H9 (cell line): ENCODE measurements at regions not wholly inside any gene's neighbourhood (a gene's known extent, or its start where the extent isn't known, plus 50 kb on each side); places are given as distances from the start of the nearest gene placed in this dataset.
"Not testable (repeated sequence)": the region's sequence is repeated elsewhere in the genome, so short reads cannot be mapped to it uniquely, and the experiment has no call there.

Experiments
- DNase-seq: peaks from one replicate; pipeline ENCODE4 v3.0.0-alpha.2; 2017
- H2AFZ ChIP-seq: one replicate; pipeline ENCODE4 v1.6.1; 2013; ENCODE audit warnings: mild to moderate bottlenecking, low read length, control low read depth, moderate library complexity
- H2AK5ac ChIP-seq: 2 replicates; pipeline ENCODE4 v1.6.1; 2013; ENCODE audit warnings: low read length, control low read depth, mixed read lengths; ENCODE audit not compliant: insufficient read length
- H2BK120ac ChIP-seq: one replicate; pipeline ENCODE4 v1.6.1; 2013; ENCODE audit warnings: low read depth, mild to moderate bottlenecking, low read length, control low read depth, inconsistent platforms; ENCODE audit not compliant: poor library complexity, severe bottlenecking
- H2BK12ac ChIP-seq: 2 replicates; pipeline ENCODE4 v1.6.1; 2013; ENCODE audit warnings: low read length, control low read depth, mixed read lengths, low read depth; ENCODE audit not compliant: insufficient read length
- H2BK15ac ChIP-seq: 2 replicates; pipeline ENCODE4 v1.6.1; 2013; ENCODE audit warnings: low read depth, low read length, control low read depth
- H2BK20ac ChIP-seq: one replicate; pipeline ENCODE4 v1.6.1; 2013; ENCODE audit warnings: low read depth, mild to moderate bottlenecking, low read length, control low read depth, inconsistent platforms; ENCODE audit not compliant: poor library complexity, severe bottlenecking
- H2BK5ac ChIP-seq: 2 replicates; pipeline ENCODE4 v1.6.1; 2013; ENCODE audit warnings: low read length, control low read depth, mixed read lengths; ENCODE audit not compliant: insufficient read length
- H3K14ac ChIP-seq: 2 replicates; pipeline ENCODE4 v1.6.1; 2013; ENCODE audit warnings: low read length, control low read depth; ENCODE audit not compliant: insufficient read depth
- H3K18ac ChIP-seq: 2 replicates; pipeline ENCODE4 v1.6.1; 2013; ENCODE audit warnings: low read depth, mild to moderate bottlenecking, mixed read lengths, low read length, control low read depth; ENCODE audit not compliant: insufficient read length
- H3K23ac ChIP-seq: 2 replicates; pipeline ENCODE4 v1.6.1; 2013; ENCODE audit warnings: low read length, control low read depth, mixed read lengths, low read depth; ENCODE audit not compliant: insufficient read length
- H3K23me2 ChIP-seq: 2 replicates; pipeline ENCODE4 v1.6.1; 2013; ENCODE audit warnings: low read depth, mild to moderate bottlenecking, mixed read lengths, low read length, control low read depth; ENCODE audit not compliant: insufficient read length, poor library complexity, severe bottlenecking
- H3K27ac ChIP-seq: 2 replicates; pipeline ENCODE4 v1.5.1; 2013; ENCODE audit warnings: low read length, control low read depth, mixed read lengths, low read depth; ENCODE audit not compliant: insufficient read length
- H3K27me3 ChIP-seq: 2 replicates; pipeline ENCODE4 v1.6.1; 2013; ENCODE audit warnings: low read length, control low read depth, inconsistent platforms; ENCODE audit not compliant: insufficient read depth
- H3K4ac ChIP-seq: 2 replicates; pipeline ENCODE4 v1.6.1; 2013; ENCODE audit warnings: low read depth, mild to moderate bottlenecking, control low read depth, inconsistent platforms, low read length, moderate library complexity
- H3K4me1 ChIP-seq: 2 replicates; pipeline ENCODE4 v1.6.1; 2013; ENCODE audit warnings: low read length, control low read depth, inconsistent platforms; ENCODE audit not compliant: insufficient read depth
- H3K4me2 ChIP-seq: 2 replicates; pipeline ENCODE4 v1.6.1; 2013; ENCODE audit warnings: low read length, control low read depth, mixed read lengths; ENCODE audit not compliant: insufficient read length, insufficient read depth
- H3K56ac ChIP-seq: 2 replicates; pipeline ENCODE4 v1.6.1; 2013; ENCODE audit warnings: low read depth, mild to moderate bottlenecking, mixed read lengths, low read length, control low read depth; ENCODE audit not compliant: insufficient read length
- H3K79me1 ChIP-seq: 2 replicates; pipeline ENCODE4 v1.6.1; 2013; ENCODE audit warnings: low read depth, mild to moderate bottlenecking, moderate library complexity, low read length, control low read depth, inconsistent platforms; ENCODE audit not compliant: insufficient read depth, poor library complexity, severe bottlenecking
- H3K79me2 ChIP-seq: 2 replicates; pipeline ENCODE4 v1.6.1; 2013; ENCODE audit warnings: low read length, control low read depth, inconsistent platforms; ENCODE audit not compliant: insufficient read depth
- H3K9ac ChIP-seq: 2 replicates; pipeline ENCODE4 v1.6.1; 2013; ENCODE audit warnings: low read length, control low read depth, mixed read lengths; ENCODE audit not compliant: insufficient read length; ENCODE audit errors: extremely low read depth
- H3K9me3 ChIP-seq: one replicate; pipeline ENCODE4 v1.6.1; 2013; ENCODE audit warnings: low read depth, low read length, inconsistent platforms; ENCODE audit not compliant: control insufficient read depth
- H3T11ph ChIP-seq: one replicate; pipeline ENCODE4 v1.6.1; 2013; ENCODE audit warnings: mild to moderate bottlenecking, low read length, control low read depth, inconsistent platforms
- H4K20me1 ChIP-seq: one replicate; pipeline ENCODE4 v1.6.1; 2013; ENCODE audit not compliant: control insufficient read depth, insufficient read length, insufficient read depth
- H4K5ac ChIP-seq: 2 replicates; pipeline ENCODE4 v1.6.1; 2013; ENCODE audit warnings: low read depth, mild to moderate bottlenecking, mixed read lengths, low read length, control low read depth; ENCODE audit not compliant: insufficient read length
- H4K8ac ChIP-seq: replicated peaks from 2 replicates; pipeline ENCODE4 v1.6.1; 2013; ENCODE audit warnings: low read length, control low read depth, mixed read lengths, low read depth; ENCODE audit not compliant: insufficient read length
- H4K91ac ChIP-seq: 2 replicates; pipeline ENCODE4 v1.6.1; 2013; ENCODE audit warnings: low read depth, mild to moderate bottlenecking, moderate library complexity, mixed read lengths, low read length, control low read depth; ENCODE audit not compliant: insufficient read length
- H3K27ac Mint-ChIP-seq, 3 experiments: 2 replicates in 2 of 3; 3 replicates in 1 of 3; pipeline ENCODE4 v1.8.0; 2020 to 2021; ENCODE audit warnings: mixed read lengths in 3 of 3, mild to moderate bottlenecking in 1 of 3, moderate library complexity in 1 of 3
- H3K27me3 Mint-ChIP-seq: 2 replicates; pipeline ENCODE4 v1.8.0; 2021; ENCODE audit warnings: low read depth, mild to moderate bottlenecking, moderate library complexity, mixed read lengths
- H3K36me3 Mint-ChIP-seq, 3 experiments: 2 replicates in 2 of 3; 3 replicates in 1 of 3; pipeline ENCODE4 v1.8.0; 2020 to 2021; ENCODE audit warnings: low read depth in 3 of 3, mixed read lengths in 3 of 3; ENCODE audit not compliant: insufficient read depth in 1 of 3
- H3K4me1 Mint-ChIP-seq, 2 experiments: 2 replicates each; pipeline ENCODE4 v1.8.0; 2020; ENCODE audit warnings: mixed read lengths in 2 of 2
- H3K4me3 Mint-ChIP-seq, 2 experiments: 2 replicates in 1 of 2; 3 replicates in 1 of 2; pipeline ENCODE4 v1.8.0; 2020 to 2021; ENCODE audit warnings: mild to moderate bottlenecking in 2 of 2, mixed read lengths in 2 of 2, moderate library complexity in 1 of 2
- H3K9me3 Mint-ChIP-seq, 2 experiments: 2 replicates in 1 of 2; 3 replicates in 1 of 2; pipeline ENCODE4 v1.8.0; 2020; ENCODE audit warnings: mild to moderate bottlenecking in 2 of 2, mixed read lengths in 2 of 2, moderate library complexity in 1 of 2
- WGBS: extraction: QIAGEN DNeasy Blood & Tissue Kit; methylation state at CpG from one replicate; pipeline ENCODE4 v1.1.7; 2013; ENCODE audit warnings: missing lambda C conversion rate, low lambda C conversion rate, mixed read lengths; ENCODE audit not compliant: insufficient read length; ENCODE audit errors: extremely low coverage; 5-methylcytosine and 5-hydroxymethylcytosine counted together

DNA sequence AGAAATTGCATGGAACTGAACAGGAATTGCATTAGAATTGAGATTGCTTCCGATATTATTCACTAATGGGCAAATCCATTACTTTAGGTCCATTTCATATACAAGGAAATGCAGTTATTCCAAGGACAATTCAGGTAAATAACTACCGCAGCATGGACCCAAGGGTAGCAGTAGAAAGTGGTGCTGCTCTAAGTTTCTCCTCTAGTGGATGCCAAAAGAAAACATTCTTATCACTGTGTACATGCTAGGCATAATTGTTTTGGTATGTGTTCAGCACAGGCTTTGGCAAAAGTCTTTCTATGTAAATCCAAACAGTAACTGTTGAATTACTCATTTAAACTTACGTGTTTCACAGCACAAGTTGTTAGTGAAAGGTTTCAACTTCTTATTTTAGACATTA lies 890.1 kb upstream of the ADAMTS5 start:
- not testable (repeated sequence) for H3K27me3 ChIP-seq, H4K91ac ChIP-seq, H4K20me1 ChIP-seq, H2AFZ ChIP-seq, H3K23me2 ChIP-seq, H3K14ac ChIP-seq, H3K27me3 Mint-ChIP-seq, H3K36me3 Mint-ChIP-seq, H3K27ac Mint-ChIP-seq, H4K8ac ChIP-seq, H3K23ac ChIP-seq, H3K9me3 ChIP-seq, H2BK120ac ChIP-seq, H2BK20ac ChIP-seq, H3K27ac ChIP-seq, H2BK5ac ChIP-seq, H2AK5ac ChIP-seq, DNase-seq, H3K4me3 Mint-ChIP-seq, H3K4me1 ChIP-seq, H3K9me3 Mint-ChIP-seq, H3K4ac ChIP-seq, H3K9ac ChIP-seq, H3K79me1 ChIP-seq, H3K56ac ChIP-seq, H2BK15ac ChIP-seq, H3K18ac ChIP-seq, H3T11ph ChIP-seq, H3K79me2 ChIP-seq, H4K5ac ChIP-seq, H2BK12ac ChIP-seq, H3K4me2 ChIP-seq
- H3K4me1 Mint-ChIP-seq = peaks cover 10 to 13% of the 10 kb centered on the region in 2 experiments
- no CpG with 5 or more reads among the region's 3 CpGs for WGBS
